Cardiac fibroblast (primary cell): ENCODE measurements at regions not wholly inside any gene's neighbourhood (a gene's known extent, or its start where the extent isn't known, plus 50 kb on each side); places are given as distances from the start of the nearest gene placed in this dataset.

ENCODE experiments used
- DNase-seq, 2 donors: peaks; one replicate each; pipeline versions ENCODE4 v3.0.0 to v3.0.0-alpha.2; 2010; ENCODE audit warnings: low read depth in 2 of 2
- H3K4me3 ChIP-seq, 2 donors: replicated peaks in 1 of 2; 1 replicate in 1 of 2; 2 replicates in 1 of 2; pipeline ENCODE4 v1.5.1; 2011; ENCODE audit warnings: low read depth in 2 of 2, low read length in 2 of 2, mild to moderate bottlenecking in 2 of 2, moderate library complexity in 1 of 2
- TF ChIP-seq, protein P1 (sequence below): IDR thresholded peaks from one replicate; pipeline ENCODE4 v1.5.1; 2011; ENCODE audit warnings: low read depth, mild to moderate bottlenecking, low read length, inconsistent platforms

DNA sequence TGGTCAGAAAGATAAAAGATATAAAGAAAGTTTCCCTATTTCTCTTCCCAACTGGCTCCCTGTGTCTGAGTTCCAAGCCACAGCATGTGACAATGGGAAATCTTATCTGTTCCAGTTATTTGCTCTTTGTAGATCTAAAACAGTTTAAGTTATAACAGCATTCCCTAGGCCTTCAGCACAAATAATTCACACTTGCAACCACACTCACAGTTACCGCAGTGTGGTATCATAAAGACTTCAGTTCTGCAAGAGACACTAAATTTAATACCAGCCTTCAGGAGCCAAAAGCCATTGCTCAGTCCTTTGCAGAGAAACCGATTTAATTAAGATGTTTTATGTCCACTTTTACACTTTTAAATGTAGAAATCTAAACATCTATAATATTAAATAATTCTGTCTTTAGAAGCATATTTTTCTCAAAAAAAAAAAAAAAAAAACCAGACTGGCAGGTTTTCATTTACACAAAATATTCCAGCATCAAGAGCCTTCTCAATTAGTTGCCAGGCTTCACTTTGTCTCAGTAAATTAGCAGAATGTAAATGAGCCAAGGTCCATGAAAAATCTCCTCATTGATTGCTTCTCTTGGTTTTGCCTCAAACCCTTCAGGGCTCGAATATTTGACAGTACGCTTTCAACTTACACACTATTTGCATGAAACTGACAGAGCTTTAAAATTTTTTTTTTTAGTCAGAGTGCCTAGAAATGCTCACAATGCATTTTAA lies 300.0 kb upstream of the DDI1 start:
- no peak overlapping the region for H3K4me3 ChIP-seq
- DNase-seq: no peak
- TF ChIP-seq, protein P1, sequence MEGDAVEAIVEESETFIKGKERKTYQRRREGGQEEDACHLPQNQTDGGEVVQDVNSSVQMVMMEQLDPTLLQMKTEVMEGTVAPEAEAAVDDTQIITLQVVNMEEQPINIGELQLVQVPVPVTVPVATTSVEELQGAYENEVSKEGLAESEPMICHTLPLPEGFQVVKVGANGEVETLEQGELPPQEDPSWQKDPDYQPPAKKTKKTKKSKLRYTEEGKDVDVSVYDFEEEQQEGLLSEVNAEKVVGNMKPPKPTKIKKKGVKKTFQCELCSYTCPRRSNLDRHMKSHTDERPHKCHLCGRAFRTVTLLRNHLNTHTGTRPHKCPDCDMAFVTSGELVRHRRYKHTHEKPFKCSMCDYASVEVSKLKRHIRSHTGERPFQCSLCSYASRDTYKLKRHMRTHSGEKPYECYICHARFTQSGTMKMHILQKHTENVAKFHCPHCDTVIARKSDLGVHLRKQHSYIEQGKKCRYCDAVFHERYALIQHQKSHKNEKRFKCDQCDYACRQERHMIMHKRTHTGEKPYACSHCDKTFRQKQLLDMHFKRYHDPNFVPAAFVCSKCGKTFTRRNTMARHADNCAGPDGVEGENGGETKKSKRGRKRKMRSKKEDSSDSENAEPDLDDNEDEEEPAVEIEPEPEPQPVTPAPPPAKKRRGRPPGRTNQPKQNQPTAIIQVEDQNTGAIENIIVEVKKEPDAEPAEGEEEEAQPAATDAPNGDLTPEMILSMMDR: no peak

DNA sequence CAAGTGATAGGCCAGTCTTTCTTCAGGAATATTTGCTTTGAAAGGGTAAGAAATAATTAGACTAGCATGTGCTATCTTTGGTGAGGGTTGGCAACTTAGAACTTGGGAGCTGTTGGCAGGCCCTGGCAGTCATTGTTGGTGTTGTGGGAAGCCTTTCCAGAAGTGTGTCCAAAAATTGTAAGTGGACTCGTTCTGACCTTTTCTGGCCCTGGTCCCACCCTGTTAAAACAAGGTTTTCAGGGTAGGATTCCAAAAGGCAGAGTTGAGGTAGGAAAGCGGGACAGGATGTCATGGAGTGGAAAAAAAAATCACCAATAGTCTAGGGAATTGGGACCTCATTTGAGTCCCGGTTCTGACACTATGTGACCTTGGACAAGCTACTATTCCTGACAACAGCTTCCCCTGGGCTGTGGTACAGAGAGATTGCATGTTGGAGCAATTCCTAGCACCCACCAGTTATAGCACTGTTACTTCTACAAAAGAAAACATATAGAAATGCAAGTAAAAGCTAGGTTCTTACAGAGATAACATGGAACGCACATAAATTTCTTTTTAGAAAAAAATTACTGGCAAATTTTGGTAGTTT lies 299.3 kb upstream of the DDI1 start:
- TF ChIP-seq, protein P1: no peak

DNA sequence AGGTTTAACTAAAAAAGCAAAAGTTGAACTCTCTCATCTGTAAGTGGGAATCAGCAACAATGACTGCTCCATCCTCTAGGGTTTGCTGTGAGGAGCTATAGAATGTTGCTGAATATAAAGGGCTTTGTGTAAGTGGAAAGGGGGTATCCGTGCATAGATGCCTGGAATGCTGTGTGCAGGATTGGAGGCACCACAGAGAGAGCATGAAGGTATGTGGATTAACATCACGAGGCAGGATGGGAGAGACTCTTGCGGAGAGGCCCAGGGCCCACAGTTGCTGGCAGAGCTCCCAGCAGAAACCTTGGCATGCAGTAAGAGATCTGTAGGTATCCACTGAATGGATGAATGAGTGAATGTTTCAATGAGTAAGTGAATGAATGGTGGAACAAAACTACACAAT lies 298.7 kb upstream of the DDI1 start:
- peak in 1 of 2 donors; percentile 38 for DNase-seq
- H3K4me3 ChIP-seq: no peak overlapping the region
- TF ChIP-seq, protein P1: no peak

More for the DNA sequence above, 299.3 kb upstream of the DDI1 start:
- no peak overlapping the region for H3K4me3 ChIP-seq
- peak in 1 of 2 donors; percentile 70 for DNase-seq

DNA sequence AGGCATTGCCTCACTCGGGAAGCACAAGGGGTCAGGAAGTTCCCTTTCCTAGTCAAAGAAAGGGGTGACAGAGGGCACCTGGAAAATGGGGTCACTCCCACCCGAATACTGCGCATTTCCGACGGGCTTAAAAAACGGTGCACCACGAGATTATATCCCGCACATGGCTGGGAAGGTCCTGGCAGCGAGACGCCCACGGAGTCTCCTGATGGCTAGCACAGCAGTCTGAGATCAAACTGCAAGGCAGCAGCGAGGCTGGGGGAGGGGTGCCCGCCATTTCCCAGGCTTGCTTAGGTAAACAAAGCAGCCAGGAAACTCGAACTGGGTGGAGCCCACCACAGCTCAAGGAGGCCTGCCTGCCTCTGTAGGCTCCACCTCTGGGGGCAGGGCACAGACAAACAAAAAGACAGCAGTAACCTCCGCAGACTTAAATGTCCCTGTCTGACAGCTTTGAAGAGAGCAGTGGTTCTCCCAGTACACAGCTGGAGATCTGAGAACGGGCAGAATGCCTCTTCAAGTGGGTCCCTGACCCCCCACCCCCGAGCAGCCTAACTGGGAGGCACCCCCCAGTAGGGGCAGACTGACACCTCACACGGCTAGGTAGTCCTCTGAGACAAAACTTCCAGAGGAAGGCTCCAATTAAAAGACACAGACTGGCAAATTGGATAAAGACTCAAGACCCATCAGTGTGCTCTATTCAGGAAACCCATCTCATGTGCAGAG lies 297.2 kb upstream of the DDI1 start:
- DNase-seq: peak in 1 of 2 donors; percentile 27
- H3K4me3 ChIP-seq: peak overlapping the region in 1 of 2 donors; percentile 21

DNA sequence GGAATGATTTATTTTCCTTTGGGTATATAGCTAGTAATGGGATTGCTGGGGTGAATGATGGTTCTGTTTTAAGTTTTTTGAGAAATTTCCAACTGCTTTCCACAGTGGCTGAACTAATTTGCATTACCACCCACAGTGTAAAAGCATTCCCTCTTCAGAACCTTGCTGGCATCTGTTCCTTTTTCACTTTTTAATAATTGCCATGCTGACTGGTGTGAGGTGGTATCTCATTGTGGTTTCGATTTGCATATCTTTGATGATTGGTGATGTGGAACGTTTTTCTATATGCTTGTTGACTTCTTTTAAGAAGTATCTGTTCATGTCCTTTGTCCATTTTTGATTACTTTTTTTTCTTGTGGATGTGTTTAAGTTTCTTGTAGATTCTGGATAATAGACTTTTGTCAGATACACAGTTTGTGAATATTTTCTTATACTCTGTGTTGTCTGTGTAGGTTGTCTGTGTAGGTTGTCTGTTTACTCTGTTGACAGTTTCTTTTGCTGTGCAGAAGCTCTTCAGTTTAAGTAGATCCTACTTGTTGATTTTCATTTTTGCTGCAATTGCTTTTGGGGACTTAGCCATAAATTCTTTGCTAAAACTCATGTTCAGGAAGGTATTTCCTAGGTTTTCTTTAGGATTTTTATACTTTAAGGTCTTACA lies 291.8 kb upstream of the DDI1 start:
- H3K4me3 ChIP-seq: no peak overlapping the region
- TF ChIP-seq, protein P1: no peak
- DNase-seq: no peak

DNA sequence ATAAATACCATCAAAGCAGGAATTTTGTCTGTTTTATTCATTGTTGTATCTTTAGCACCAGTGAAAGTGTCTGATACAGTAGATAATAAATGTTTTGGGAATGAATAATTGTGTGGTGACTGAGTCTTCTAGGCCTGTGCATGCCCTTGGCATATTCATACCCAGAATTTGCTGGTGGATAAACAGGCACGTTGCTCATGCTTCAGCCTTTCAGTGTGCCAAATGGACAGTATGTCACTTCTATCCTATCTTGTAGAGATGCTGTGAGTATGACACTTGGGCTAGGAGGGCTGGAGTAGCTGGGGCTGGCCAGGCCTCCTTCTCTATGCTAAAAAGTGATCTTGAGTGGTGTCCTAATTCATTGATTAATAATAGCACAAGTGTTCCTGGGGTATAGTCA lies 287.3 kb upstream of the DDI1 start:
- DNase-seq: no peak

More for the DNA sequence above, 287.3 kb upstream of the DDI1 start:
- TF ChIP-seq, protein P1: no peak
- H3K4me3 ChIP-seq: no peak overlapping the region
